ENCODE measurements at regions not wholly inside any gene's neighbourhood (a gene's known extent, or its start where the extent isn't known, plus 50 kb on each side); places are given as distances from the start of the nearest gene placed in this dataset.

DNA sequence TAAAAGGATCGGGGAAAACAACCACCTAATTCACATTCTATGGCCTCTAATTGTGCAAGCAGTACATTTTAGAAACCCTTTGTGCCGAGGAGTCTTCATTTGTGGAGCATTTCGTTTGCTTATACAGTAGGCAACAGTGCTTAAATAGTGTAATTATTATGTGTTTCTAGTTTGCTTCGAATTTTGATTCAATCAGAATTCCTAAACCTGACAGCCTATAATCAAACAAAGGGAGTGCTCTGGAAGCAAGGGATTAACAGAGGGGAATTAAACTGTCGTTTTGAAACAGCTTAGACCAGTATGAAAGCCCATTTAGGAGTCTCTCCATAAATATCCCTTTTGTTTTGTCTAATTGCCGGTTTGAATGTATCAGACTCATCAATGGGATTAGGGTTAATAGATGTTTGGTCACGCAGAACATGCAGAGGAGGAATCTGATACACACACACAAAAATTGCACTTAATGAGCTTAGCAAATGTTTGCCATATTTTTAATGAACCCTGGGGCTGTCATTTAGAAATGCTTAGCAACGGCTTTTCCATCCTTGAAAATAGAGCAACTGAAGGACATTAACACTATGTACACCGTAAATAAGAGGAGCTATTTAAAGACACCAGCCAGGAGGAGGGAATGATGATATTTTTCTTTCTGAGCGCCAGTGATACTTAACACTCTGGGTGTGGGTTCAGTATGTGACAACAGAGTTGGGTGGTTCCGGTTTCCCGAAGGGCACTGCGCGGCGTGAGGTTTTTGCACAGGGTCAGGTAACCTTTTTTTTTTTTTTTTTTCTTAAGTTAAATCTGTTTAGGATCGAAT is 404.7 kb downstream of the TLE4 start:
- TF ChIP-seq, protein P1, sequence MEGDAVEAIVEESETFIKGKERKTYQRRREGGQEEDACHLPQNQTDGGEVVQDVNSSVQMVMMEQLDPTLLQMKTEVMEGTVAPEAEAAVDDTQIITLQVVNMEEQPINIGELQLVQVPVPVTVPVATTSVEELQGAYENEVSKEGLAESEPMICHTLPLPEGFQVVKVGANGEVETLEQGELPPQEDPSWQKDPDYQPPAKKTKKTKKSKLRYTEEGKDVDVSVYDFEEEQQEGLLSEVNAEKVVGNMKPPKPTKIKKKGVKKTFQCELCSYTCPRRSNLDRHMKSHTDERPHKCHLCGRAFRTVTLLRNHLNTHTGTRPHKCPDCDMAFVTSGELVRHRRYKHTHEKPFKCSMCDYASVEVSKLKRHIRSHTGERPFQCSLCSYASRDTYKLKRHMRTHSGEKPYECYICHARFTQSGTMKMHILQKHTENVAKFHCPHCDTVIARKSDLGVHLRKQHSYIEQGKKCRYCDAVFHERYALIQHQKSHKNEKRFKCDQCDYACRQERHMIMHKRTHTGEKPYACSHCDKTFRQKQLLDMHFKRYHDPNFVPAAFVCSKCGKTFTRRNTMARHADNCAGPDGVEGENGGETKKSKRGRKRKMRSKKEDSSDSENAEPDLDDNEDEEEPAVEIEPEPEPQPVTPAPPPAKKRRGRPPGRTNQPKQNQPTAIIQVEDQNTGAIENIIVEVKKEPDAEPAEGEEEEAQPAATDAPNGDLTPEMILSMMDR (conservative IDR thresholded peaks at IDR 0.05) = no peak
- H3K14ac ChIP-seq (ENCODE audit: insufficient read depth, low read length) = no peak overlapping the region
- H2BK20ac ChIP-seq (ENCODE audit: low read depth, low read length, poor library complexity, severe bottlenecking) = no peak overlapping the region
- H3K23ac ChIP-seq (ENCODE audit: insufficient read length, low read depth, low read length) = no peak overlapping the region
- no peak overlapping the region for H2BK5ac ChIP-seq (ENCODE audit: insufficient read length, low read length)
- H3K18ac ChIP-seq (ENCODE audit: insufficient read length, low read depth, low read length) = no peak overlapping the region
- H3T11ph ChIP-seq (ENCODE audit: low read length) = no peak overlapping the region
- H3K23me2 ChIP-seq (ENCODE audit: insufficient read length, low read depth, low read length, poor library complexity, severe bottlenecking) = no peaks in the 10 kb centered on the region
- no peak overlapping the region for H2BK120ac ChIP-seq (ENCODE audit: low read depth, low read length, poor library complexity, severe bottlenecking)
- WGBS (ENCODE audit: extremely low coverage, insufficient read length, low lambda C conversion rate) = no CpG with 5 or more reads among the region's 16 CpGs
- H3K9me3 Mint-ChIP-seq = no peaks in the 10 kb centered on the region
- H3K27ac ChIP-seq (ENCODE audit: insufficient read length, low read depth, low read length) = no peak overlapping the region
- DNase-seq = no peak
- H2BK15ac ChIP-seq (ENCODE audit: low read depth, low read length) = no peak overlapping the region
- no peak overlapping the region for H3K9ac ChIP-seq (ENCODE audit: extremely low read depth, insufficient read length, low read length)
- H3K4me2 ChIP-seq (ENCODE audit: insufficient read depth, insufficient read length, low read length) = no peak overlapping the region
- H3K79me1 ChIP-seq (ENCODE audit: insufficient read depth, low read depth, low read length, poor library complexity, severe bottlenecking) = no peaks in the 10 kb centered on the region
- H4K8ac ChIP-seq (replicated peaks; ENCODE audit: insufficient read length, low read depth, low read length) = no peak overlapping the region
- H2BK12ac ChIP-seq (ENCODE audit: insufficient read length, low read depth, low read length) = no peak overlapping the region
- no peak overlapping the region for H3K4me3 Mint-ChIP-seq
- no peak overlapping the region for H4K91ac ChIP-seq (ENCODE audit: insufficient read length, low read depth, low read length)
- peaks cover 22 to 30% of the 10 kb centered on the region in 2 experiments for H3K4me1 Mint-ChIP-seq
- no peaks in the 10 kb centered on the region for H3K27me3 ChIP-seq (ENCODE audit: insufficient read depth, low read length)
- no peak overlapping the region for H2AK5ac ChIP-seq (ENCODE audit: insufficient read length, low read length)
- no peaks in the 10 kb centered on the region for H3K36me3 Mint-ChIP-seq (ENCODE audit: insufficient read depth in 1 of 3, low read depth in 3 of 3)
- no peak overlapping the region for H4K5ac ChIP-seq (ENCODE audit: insufficient read length, low read depth, low read length)
- H3K56ac ChIP-seq (ENCODE audit: insufficient read length, low read depth, low read length) = no peak overlapping the region
- H4K20me1 ChIP-seq (ENCODE audit: control insufficient read depth, insufficient read depth, insufficient read length) = no peaks in the 10 kb centered on the region
- peaks cover 4% of the 10 kb centered on the region; the same call in 1 of the 2 replicates for H3K4me1 ChIP-seq (ENCODE audit: insufficient read depth, low read length)
- peaks cover 9% of the 10 kb centered on the region for H3K27me3 Mint-ChIP-seq (ENCODE audit: low read depth)
- H3K27ac Mint-ChIP-seq = peak overlapping the region in 1 of 3 experiments; percentile 28; a peak in 2 of 7 replicates
- H3K4ac ChIP-seq (ENCODE audit: low read depth, low read length) = no peak overlapping the region
- H3K9me3 ChIP-seq (ENCODE audit: control insufficient read depth, low read depth, low read length) = no peaks in the 10 kb centered on the region
- H3K79me2 ChIP-seq (ENCODE audit: insufficient read depth, low read length) = no peaks in the 10 kb centered on the region
- H2AFZ ChIP-seq (ENCODE audit: low read length) = no peak overlapping the region

All from H9 (cell line).